Ishikawa (cell line): ENCODE measurements at regions not wholly inside any gene's neighbourhood (a gene's known extent, or its start where the extent isn't known, plus 50 kb on each side); places are given as distances from the start of the nearest gene placed in this dataset.

Source experiments
- CEBPB ChIP-seq: IDR thresholded peaks from 2 replicates; pipeline ENCODE4 v1.6.1; 2012
- CREB1 ChIP-seq: IDR thresholded peaks from 2 replicates; pipeline ENCODE4 v1.6.1; 2012; ENCODE audit warnings: low read depth
- EGR1 ChIP-seq: IDR thresholded peaks from 2 replicates; pipeline ENCODE4 v1.6.1; 2012
- EP300 ChIP-seq: IDR thresholded peaks from 2 replicates; pipeline ENCODE4 v1.6.1; 2012; ENCODE audit warnings: borderline replicate concordance
- FOXM1 ChIP-seq: IDR thresholded peaks from 2 replicates; pipeline ENCODE4 v1.6.1; 2012; ENCODE audit warnings: low read depth, borderline replicate concordance
- NFIC ChIP-seq: IDR thresholded peaks from 2 replicates; pipeline ENCODE4 v1.6.1; 2012
- RAD21 ChIP-seq: IDR thresholded peaks from 2 replicates; pipeline ENCODE4 v1.6.1; 2012; ENCODE audit warnings: low read depth
- TAF1 ChIP-seq: IDR thresholded peaks from 2 replicates; pipeline ENCODE4 v1.6.1; 2012; ENCODE audit warnings: low read depth, mild to moderate bottlenecking
- TCF12 ChIP-seq: IDR thresholded peaks from 2 replicates; pipeline ENCODE4 v1.6.1; 2012; ENCODE audit warnings: low read depth
- TEAD4 ChIP-seq: IDR thresholded peaks from 2 replicates; pipeline ENCODE4 v1.6.1; 2012
- YY1 ChIP-seq: IDR thresholded peaks from 2 replicates; pipeline ENCODE4 v1.6.1; 2012; ENCODE audit warnings: low read depth
- ZBTB7A ChIP-seq: IDR thresholded peaks from 2 replicates; pipeline ENCODE4 v1.6.1; 2012; ENCODE audit warnings: low read depth
- TF ChIP-seq, protein P1 (sequence below): IDR thresholded peaks from 2 replicates; pipeline ENCODE4 v1.6.1; 2012
- TF ChIP-seq, protein P2 (sequence below): IDR thresholded peaks from 2 replicates; pipeline ENCODE4 v1.6.1; 2012; ENCODE audit warnings: low read depth, mild to moderate bottlenecking
- TF ChIP-seq, protein P3 (sequence below): IDR thresholded peaks from 2 replicates; pipeline ENCODE4 v1.6.1; 2012

DNA sequence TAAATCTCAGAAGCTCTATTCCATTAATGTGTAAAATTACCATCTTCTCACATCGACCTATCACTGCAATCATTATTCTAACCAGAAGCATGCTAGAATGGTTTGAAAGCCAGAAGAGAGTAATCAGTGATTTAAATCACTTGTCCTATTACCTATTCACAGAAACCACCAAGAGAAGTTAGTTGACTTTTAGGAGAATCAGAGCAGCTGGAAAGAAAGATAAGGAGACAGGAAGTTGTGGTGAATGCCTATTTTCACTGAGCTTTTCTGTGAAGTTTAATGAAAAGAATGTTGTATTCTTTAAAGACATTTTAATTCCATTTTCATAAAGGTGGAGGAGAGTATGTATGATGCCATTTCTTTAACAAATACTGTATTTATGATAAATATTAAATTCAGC, 352.6 kb upstream of the CRIM1 start:
- TF ChIP-seq TCF12 (no peak), CEBPB (no peak), FOXM1 (no peak), TEAD4 (no peak)
- TF ChIP-seq, protein P1, sequence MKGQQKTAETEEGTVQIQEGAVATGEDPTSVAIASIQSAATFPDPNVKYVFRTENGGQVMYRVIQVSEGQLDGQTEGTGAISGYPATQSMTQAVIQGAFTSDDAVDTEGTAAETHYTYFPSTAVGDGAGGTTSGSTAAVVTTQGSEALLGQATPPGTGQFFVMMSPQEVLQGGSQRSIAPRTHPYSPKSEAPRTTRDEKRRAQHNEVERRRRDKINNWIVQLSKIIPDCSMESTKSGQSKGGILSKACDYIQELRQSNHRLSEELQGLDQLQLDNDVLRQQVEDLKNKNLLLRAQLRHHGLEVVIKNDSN: no peak

DNA sequence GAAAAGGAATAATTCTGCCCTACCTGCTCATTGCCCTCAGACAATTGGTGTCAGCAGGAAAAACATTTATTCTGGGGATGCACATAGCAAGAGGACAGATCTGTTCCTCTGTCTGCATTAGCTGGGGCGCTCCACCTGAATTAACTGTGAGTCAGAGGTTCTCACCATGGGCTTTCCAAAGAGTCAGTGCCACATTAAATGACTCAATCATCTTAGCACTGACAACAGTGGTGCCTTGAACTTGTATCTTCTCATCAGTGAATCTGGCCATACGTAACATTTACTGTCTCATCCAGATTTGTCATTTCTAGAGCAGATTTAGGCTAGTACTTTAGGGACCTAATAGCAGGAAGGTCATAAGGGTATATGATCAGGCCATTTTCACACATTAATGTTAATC, 358.1 kb upstream of the CRIM1 start:
- TF ChIP-seq, protein P1: no peak
- TF ChIP-seq CREB1 (no peak), TCF12 (no peak), ZBTB7A (no peak), NFIC (no peak), YY1 (no peak), RAD21 (no peak), EP300 (no peak), TAF1 (no peak), TEAD4 (no peak), CEBPB (no peak), EGR1 (no peak), FOXM1 (no peak)
- TF ChIP-seq, protein P2, sequence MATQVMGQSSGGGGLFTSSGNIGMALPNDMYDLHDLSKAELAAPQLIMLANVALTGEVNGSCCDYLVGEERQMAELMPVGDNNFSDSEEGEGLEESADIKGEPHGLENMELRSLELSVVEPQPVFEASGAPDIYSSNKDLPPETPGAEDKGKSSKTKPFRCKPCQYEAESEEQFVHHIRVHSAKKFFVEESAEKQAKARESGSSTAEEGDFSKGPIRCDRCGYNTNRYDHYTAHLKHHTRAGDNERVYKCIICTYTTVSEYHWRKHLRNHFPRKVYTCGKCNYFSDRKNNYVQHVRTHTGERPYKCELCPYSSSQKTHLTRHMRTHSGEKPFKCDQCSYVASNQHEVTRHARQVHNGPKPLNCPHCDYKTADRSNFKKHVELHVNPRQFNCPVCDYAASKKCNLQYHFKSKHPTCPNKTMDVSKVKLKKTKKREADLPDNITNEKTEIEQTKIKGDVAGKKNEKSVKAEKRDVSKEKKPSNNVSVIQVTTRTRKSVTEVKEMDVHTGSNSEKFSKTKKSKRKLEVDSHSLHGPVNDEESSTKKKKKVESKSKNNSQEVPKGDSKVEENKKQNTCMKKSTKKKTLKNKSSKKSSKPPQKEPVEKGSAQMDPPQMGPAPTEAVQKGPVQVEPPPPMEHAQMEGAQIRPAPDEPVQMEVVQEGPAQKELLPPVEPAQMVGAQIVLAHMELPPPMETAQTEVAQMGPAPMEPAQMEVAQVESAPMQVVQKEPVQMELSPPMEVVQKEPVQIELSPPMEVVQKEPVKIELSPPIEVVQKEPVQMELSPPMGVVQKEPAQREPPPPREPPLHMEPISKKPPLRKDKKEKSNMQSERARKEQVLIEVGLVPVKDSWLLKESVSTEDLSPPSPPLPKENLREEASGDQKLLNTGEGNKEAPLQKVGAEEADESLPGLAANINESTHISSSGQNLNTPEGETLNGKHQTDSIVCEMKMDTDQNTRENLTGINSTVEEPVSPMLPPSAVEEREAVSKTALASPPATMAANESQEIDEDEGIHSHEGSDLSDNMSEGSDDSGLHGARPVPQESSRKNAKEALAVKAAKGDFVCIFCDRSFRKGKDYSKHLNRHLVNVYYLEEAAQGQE: no peak
- TF ChIP-seq, protein P3, sequence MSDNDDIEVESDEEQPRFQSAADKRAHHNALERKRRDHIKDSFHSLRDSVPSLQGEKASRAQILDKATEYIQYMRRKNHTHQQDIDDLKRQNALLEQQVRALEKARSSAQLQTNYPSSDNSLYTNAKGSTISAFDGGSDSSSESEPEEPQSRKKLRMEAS: no peak

DNA sequence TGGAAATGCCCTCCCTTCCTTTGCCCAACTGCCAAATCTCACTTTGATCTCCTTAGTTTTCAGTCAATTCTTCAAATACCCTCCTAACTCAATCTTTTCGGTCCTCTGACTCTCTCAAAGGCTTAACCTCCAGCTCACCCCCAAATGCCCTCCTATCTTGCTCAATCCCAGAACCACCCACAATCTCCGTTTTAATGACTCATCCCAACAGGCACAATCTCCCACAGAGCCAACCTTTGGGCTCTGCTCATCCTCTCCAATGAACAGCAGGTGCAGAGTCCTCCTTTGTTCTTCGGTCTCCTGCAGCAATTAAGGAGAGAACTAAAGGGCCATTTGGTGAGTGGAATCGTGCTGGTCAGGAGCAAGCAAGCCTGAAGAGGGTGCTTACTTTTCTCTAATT, 366.1 kb upstream of the CRIM1 start:
- TF ChIP-seq EGR1: no peak
- TF ChIP-seq EP300: no peak
- no peak for TF ChIP-seq TEAD4
- TF ChIP-seq TCF12: no peak
- no peak for TF ChIP-seq NFIC
- no peak for TF ChIP-seq CREB1
- no peak for TF ChIP-seq RAD21
- no peak for TF ChIP-seq CEBPB
- TF ChIP-seq, protein P3: no peak
- TF ChIP-seq, protein P1: no peak

DNA sequence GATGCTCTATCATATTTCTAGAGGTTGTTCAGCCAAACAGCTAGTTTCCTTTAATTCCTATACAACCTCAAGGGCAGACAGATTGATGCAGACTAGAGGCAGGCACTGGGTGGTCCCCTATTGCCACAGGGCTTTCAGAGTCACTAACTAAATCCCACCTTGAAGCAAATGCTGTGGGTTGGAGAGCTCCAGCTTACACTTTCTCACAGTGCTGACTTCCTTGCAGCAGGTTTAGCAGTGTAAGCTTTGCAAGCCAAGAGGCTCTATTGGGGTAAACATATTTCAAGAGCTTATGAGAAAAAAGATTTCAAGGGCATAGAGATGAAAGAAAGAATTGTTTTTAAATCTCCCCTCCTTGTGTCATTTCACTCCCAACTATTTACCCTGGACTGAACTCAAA, 366.5 kb upstream of the CRIM1 start:
- no peak for TF ChIP-seq FOXM1
- no peak for TF ChIP-seq NFIC
- no peak for TF ChIP-seq EP300
- TF ChIP-seq, protein P2: no peak
- no peak for TF ChIP-seq CEBPB
- no peak for TF ChIP-seq TCF12
- TF ChIP-seq ZBTB7A: no peak
- TF ChIP-seq CREB1: no peak
- no peak for TF ChIP-seq YY1
- TF ChIP-seq TEAD4: no peak
- no peak for TF ChIP-seq RAD21

DNA sequence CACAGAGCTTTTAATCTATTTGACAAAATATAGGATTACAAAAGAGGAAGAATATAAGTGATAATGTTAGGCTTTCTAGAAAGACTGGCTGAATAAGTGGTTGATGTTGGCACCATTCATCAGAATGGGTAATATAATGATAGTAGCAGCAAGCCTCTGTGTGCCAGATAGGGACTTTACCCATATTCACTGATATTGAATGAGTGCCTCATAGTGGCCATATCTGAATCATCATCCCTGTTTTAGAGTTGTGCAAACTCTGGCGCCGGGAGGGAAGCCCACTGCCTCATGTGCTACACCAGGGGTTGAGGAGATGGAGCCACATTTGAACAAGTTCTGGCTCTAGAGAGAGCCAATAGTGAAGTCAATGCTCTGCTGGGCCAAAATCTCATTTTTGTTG, 368.7 kb upstream of the CRIM1 start:
- TF ChIP-seq, protein P2: no peak
- TF ChIP-seq TCF12: no peak
- TF ChIP-seq FOXM1: no peak
- TF ChIP-seq TAF1: no peak
- no peak for TF ChIP-seq RAD21
- no peak for TF ChIP-seq CREB1
- no peak for TF ChIP-seq YY1
- TF ChIP-seq TEAD4: no peak
- TF ChIP-seq, protein P3: no peak
- no peak for TF ChIP-seq EP300
- no peak for TF ChIP-seq EGR1
- no peak for TF ChIP-seq CEBPB
- TF ChIP-seq NFIC: no peak
- TF ChIP-seq ZBTB7A: no peak
- TF ChIP-seq, protein P1: no peak
